Thymus (tissue), 11 donors: ENCODE measurements at regions not wholly inside any gene's neighbourhood (a gene's known extent, or its start where the extent isn't known, plus 50 kb on each side); places are given as distances from the start of the nearest gene placed in this dataset.
"Not testable (repeated sequence)": the region's sequence is repeated elsewhere in the genome, so short reads cannot be mapped to it uniquely, and the experiment has no call there.

ENCODE experiments used
- DNase-seq, 9 donors: peaks; one replicate each; pipeline ENCODE4 v3.0.0-alpha.2; 2013; ENCODE audit warnings: low spot score in 9 of 9, low read depth in 6 of 9, missing footprints in 1 of 9
- H3K27ac ChIP-seq, 2 donors: one replicate each; pipeline ENCODE4 v1.5.1; 2013; ENCODE audit warnings: control low read depth in 1 of 2, low read depth in 1 of 2, low read length in 1 of 2, mild to moderate bottlenecking in 1 of 2, moderate library complexity in 1 of 2
- H3K27me3 ChIP-seq, 2 donors: one replicate each; pipeline ENCODE4 v1.5.1; 2013; ENCODE audit warnings: low read length in 1 of 2; ENCODE audit not compliant: control insufficient read depth in 2 of 2, insufficient read depth in 1 of 2
- H3K36me3 ChIP-seq, 2 donors: one replicate each; pipeline ENCODE4 v1.5.1; 2013; ENCODE audit warnings: low read length in 1 of 2, mild to moderate bottlenecking in 1 of 2, moderate library complexity in 1 of 2; ENCODE audit not compliant: control insufficient read depth in 2 of 2, insufficient read depth in 2 of 2
- H3K4me1 ChIP-seq, 2 donors: one replicate each; pipeline ENCODE4 v1.5.1; 2013; ENCODE audit warnings: low read length in 2 of 2; ENCODE audit not compliant: control insufficient read depth in 2 of 2, insufficient read depth in 2 of 2
- H3K4me3 ChIP-seq, 2 donors: one replicate each; pipeline ENCODE4 v1.5.1; 2013; ENCODE audit warnings: low read length in 2 of 2, control low read depth in 1 of 2, mild to moderate bottlenecking in 1 of 2
- H3K9me3 ChIP-seq, 2 donors: one replicate each; pipeline ENCODE4 v1.5.1; 2013; ENCODE audit warnings: low read length in 1 of 2, mild to moderate bottlenecking in 1 of 2; ENCODE audit not compliant: control insufficient read depth in 2 of 2, insufficient read depth in 1 of 2
- WGBS: extraction: QIAGEN DNeasy Blood & Tissue Kit; methylation state at CpG from one replicate; pipeline ENCODE4 v1.1.7; 2013; 5-methylcytosine and 5-hydroxymethylcytosine counted together
- donor health status: healthy.

DNA sequence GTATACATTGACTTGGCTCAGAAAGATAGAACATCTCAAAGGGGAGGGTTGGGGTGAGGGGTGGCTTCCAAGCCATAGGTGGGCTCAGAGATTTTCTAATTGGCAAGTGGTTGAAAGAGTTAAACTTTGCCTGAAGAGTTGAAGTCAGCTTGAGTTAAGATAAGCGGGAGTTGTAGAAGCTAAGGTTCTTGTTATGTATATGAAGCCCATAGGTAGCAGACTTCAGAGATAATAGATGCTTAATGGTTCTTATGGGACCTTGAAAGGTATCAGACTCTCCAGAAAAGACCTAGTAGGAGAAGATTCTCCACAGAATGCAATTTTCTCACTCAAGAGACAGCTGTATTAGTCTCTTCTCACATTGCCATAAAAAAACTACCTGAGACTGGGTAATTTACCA is 599.1 kb upstream of the CPEB2 start:
- Histone ChIP-seq H3K27ac (no peak overlapping the region), H3K27me3 (no peaks in the 10 kb centered on the region), H3K36me3 (no peaks in the 10 kb centered on the region), H3K4me1 (no peaks in the 10 kb centered on the region), H3K9me3 (no peaks in the 10 kb centered on the region), H3K4me3 (no peak overlapping the region)
- WGBS = 97% methylated on average over 1 of the region's 1 CpG
- DNase-seq = no peak

DNA sequence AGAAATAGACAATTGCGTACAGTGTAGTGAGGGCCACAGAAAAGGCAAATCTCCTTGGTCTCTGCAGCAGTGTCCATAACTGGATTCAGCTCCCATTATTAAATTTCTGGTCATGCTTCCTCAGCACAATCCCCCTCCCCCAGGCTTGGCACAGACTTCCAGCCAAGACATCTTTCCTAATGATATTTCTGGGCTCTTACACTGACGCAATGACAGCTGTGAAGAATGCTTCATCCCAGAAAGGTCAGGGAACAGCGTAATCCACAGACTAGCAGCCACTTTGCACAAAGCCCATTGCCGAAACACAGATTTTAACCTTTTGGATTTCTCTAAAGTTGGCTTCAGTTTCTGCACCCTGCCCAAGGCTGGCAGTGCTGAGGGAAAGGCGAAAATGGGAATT is 597.6 kb upstream of the CPEB2 start:
- Histone ChIP-seq H3K4me1 (no peaks in the 10 kb centered on the region), H3K27me3 (no peaks in the 10 kb centered on the region), H3K4me3 (no peak overlapping the region), H3K36me3 (no peaks in the 10 kb centered on the region), H3K9me3 (no peaks in the 10 kb centered on the region), H3K27ac (no peak overlapping the region)
- DNase-seq = no peak
- WGBS = 94% methylated on average over 5 of the region's 5 CpGs

DNA sequence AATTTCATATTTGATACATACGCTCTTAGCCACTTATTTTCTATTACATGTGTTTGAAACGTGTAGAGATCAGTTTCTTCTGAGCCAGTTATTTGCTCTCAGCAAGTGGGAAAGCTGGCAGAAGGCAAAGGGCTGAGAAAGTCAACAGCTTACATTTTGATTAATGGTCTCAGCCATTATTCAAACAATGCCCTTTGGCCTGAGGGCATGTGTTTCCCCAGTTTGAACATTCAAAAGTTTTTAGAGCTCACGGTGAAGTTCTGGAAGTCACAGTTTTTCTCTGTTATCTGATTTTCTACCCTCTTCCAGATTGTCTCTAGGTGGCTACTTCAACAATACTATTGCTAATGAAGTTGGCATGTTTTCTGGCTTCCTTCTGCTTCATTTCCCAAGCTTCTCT is 591.8 kb upstream of the CPEB2 start:
- DNase-seq = no peak
- H3K4me1 ChIP-seq = no peaks in the 10 kb centered on the region
- H3K9me3 ChIP-seq = no peaks in the 10 kb centered on the region
- H3K27me3 ChIP-seq = no peaks in the 10 kb centered on the region
- H3K27ac ChIP-seq = no peak overlapping the region
- WGBS = 80% methylated on average over 3 of the region's 3 CpGs
- no peaks in the 10 kb centered on the region for H3K36me3 ChIP-seq
- no peak overlapping the region for H3K4me3 ChIP-seq

DNA sequence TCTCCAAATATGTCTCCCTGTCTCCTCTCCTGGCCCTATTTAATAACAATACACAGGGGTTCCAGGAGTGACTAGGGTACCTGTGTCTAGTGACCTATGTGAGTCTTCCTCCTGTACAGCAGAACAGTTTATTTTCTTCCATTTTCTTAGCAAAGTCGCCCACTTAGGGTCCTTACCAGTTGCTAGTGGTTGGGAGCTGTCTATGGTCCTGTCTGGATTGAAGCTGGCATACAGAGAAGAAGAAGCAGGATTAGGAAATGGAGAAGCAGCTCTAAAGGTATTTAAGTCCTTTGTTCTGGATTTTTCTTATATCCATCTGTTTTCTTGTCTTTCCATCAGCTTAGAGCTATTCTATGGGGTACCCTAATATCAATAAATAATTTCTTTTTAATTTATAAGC is 587.1 kb upstream of the CPEB2 start:
- H3K4me1 ChIP-seq = no peaks in the 10 kb centered on the region
- WGBS = 49% methylated on average over 1 of the region's 1 CpG
- no peak for DNase-seq

DNA sequence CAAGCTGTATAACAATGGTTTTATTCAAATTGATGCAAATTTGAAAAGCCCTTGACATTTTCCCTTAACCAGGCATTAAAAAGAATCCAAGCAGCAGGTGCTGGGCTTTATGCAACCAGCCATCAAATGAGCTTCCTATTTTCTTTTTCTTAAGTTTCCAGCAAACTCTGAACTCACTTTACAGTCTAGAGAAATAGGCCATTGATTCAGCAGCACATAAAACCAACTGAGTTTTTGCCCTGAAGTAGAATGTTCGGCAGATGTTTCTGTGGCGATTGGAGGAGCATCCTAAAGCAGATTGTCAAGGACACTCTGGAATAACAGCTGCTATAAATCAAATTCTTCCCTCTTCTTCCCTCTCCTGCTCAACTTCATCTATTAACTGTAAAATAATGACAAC is 582.8 kb upstream of the CPEB2 start:
- no peaks in the 10 kb centered on the region for H3K36me3 ChIP-seq
- DNase-seq = no peak
- H3K4me1 ChIP-seq = no peaks in the 10 kb centered on the region
- no peaks in the 10 kb centered on the region for H3K27me3 ChIP-seq
- 96% methylated on average over 2 of the region's 2 CpGs for WGBS
- H3K27ac ChIP-seq = no peak overlapping the region
- no peaks in the 10 kb centered on the region for H3K9me3 ChIP-seq
- H3K4me3 ChIP-seq = no peak overlapping the region

More for the DNA sequence above, 587.1 kb upstream of the CPEB2 start:
- no peaks in the 10 kb centered on the region for H3K36me3 ChIP-seq
- H3K4me3 ChIP-seq = no peak overlapping the region
- no peak overlapping the region for H3K27ac ChIP-seq
- H3K9me3 ChIP-seq = no peaks in the 10 kb centered on the region
- no peaks in the 10 kb centered on the region for H3K27me3 ChIP-seq

DNA sequence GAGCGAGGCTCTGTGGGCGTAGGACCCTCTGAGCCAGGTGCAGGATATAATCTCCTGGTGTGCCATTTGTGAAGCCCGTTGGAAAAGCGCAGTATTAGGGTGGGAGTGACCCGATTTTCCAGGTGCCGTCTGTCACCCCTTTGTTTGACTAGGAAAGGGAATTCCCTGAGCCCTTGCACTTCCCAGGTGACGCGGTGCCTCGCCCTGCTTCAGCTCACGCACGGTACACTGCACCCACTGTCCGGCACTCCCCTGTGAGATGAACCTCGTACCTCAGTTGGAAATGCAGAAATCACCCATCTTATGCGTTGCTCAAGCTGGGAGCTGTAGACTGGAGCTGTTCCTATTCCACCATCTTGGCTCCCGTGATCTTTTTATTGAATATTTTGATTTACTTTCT is 576.0 kb upstream of the CPEB2 start:
- not testable (repeated sequence) for H3K4me3 ChIP-seq, H3K9me3 ChIP-seq, H3K27me3 ChIP-seq, DNase-seq, H3K36me3 ChIP-seq, H3K4me1 ChIP-seq, H3K27ac ChIP-seq
- WGBS = 98% methylated on average over 15 of the region's 15 CpGs

DNA sequence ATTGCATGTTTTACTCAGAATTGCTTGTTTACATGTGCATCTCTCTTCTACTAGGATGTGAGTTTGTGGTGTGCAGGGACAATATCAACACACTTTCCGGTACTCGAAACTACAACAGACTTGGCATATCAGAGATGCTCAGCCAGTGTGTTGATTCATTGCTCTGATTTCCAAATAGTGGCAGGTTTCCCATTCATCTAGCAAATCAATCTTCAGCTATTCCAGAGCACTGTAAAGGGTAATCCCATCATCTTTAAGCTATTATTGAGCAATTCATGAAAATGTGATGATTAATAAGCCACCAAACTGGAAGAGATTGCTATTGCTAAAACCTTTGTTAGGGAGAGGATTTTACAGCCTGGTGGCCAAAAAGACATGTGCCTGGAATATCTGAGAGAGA is 574.2 kb upstream of the CPEB2 start:
- Histone ChIP-seq H3K36me3 (no peaks in the 10 kb centered on the region), H3K27ac (no peak overlapping the region), H3K27me3 (no peaks in the 10 kb centered on the region), H3K9me3 (no peaks in the 10 kb centered on the region), H3K4me3 (no peak overlapping the region), H3K4me1 (no peaks in the 10 kb centered on the region)
- no peak for DNase-seq
- WGBS = over 99% methylated on average over 2 of the region's 2 CpGs

DNA sequence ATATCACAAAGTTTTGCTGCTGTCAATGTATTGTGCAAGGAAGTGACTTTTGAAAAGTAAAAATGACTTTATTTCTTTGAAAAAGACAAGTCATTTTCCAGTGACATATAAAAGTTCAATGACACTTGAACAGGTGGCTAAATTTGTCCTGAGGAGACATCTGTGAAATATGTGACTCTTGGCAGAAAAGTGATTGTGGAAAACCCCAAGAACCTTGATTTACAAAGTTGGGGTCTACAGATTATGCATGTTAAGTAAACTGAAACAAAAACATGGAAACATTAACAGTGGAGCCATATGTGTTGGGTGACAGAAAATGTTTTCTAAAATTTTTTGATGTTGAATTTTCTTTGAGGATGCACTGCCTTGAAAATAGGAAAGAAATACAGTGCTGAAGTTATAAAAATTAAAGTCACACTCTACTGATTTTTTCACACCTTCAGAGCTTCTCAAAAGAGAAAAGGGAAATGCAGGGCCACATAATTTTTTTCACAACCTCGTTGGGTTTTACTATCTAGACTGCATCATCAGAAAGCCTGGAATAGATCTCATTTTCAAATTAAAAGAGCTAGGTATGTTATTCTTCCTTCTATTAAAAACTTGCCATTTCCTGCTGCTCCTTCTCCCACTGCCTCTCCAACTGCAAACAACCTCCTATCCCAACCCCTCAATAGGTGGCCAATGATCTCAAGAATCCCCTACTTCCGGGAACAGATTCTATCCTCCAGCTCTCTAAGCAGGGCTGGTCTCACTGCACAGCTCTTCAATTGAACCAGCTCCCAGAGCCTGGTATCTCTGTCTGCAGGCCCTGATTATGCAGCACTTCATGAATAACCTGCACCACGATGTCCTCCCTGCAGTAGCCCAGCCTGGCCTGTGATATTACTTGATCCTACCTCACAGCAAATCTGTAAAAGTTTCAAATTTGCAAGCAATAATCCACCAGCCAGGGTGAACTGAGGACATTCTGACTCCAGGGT is 570.8 kb upstream of the CPEB2 start:
- WGBS = 58% methylated on average over 3 of the region's 3 CpGs
- Histone ChIP-seq H3K4me3 (no peak overlapping the region), H3K4me1 (no peaks in the 10 kb centered on the region), H3K9me3 (no peaks in the 10 kb centered on the region), H3K36me3 (no peaks in the 10 kb centered on the region), H3K27me3 (no peaks in the 10 kb centered on the region), H3K27ac (no peak overlapping the region)
- DNase-seq = no peak

DNA sequence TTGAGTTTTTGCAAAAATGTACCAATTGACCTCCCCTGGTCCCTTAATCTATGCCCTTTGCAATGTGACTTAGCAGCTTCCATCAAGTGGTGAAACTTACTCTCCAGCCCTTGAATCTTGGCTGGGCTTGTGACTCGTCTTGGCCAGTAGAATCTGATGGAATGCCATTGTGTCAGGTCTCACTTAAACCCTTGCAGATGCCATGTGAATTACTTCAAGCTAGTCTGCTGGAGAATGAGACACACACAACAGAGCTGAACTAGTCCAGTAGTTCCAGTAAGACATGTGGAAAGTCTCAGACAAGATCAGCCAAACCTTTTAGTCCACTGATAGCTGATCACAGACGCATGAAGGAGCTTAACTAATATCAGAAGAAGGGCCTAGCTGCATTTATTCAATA is 567.8 kb upstream of the CPEB2 start:
- no peak for DNase-seq
- no peaks in the 10 kb centered on the region for H3K9me3 ChIP-seq
- H3K4me3 ChIP-seq = no peak overlapping the region
- H3K27me3 ChIP-seq = no peaks in the 10 kb centered on the region
- no peaks in the 10 kb centered on the region for H3K36me3 ChIP-seq
- 92% methylated on average over 2 of the region's 2 CpGs for WGBS
- no peaks in the 10 kb centered on the region for H3K4me1 ChIP-seq
- H3K27ac ChIP-seq = no peak overlapping the region
